OCI-M2 (cell line): ENCODE measurements at regions not wholly inside any gene's neighbourhood (a gene's known extent, or its start where the extent isn't known, plus 50 kb on each side); places are given as distances from the start of the nearest gene placed in this dataset.

Experiments
- DNase-seq: peaks from one replicate; lab custom pipeline; 2025; ENCODE audit not compliant: unreplicated experiment; lab: John Stamatoyannopoulos, UW

GRCh38 chr4:160795216-160795615 is 1368.6 kb downstream of the FSTL5 start:
- DNase-seq = no peak

- no peak for DNase-seq
Measured at GRCh38 chr4:160808174-160808573, 1355.6 kb downstream of the FSTL5 start.

- DNase-seq = no peak
Measured at GRCh38 chr4:160809576-160809975, 1354.2 kb downstream of the FSTL5 start.

GRCh38 chr4:160810424-160810823 is 1353.4 kb downstream of the FSTL5 start:
- no peak for DNase-seq

GRCh38 chr4:160810941-160811340 is 1352.9 kb downstream of the FSTL5 start:
- no peak for DNase-seq

GRCh38 chr4:160811956-160812355 is 1351.8 kb downstream of the FSTL5 start:
- DNase-seq = no peak

- no peak for DNase-seq
Measured at GRCh38 chr4:160814726-160815125, 1349.1 kb downstream of the FSTL5 start.

GRCh38 chr4:160818571-160818970 is 1345.2 kb downstream of the FSTL5 start:
- no peak for DNase-seq

- DNase-seq = no peak
Measured at GRCh38 chr4:160819791-160820190, 1344.0 kb downstream of the FSTL5 start.

- DNase-seq = no peak
Measured at GRCh38 chr4:160824481-160824880, 1339.3 kb downstream of the FSTL5 start.

GRCh38 chr4:160825644-160826338 is 1338.0 kb downstream of the FSTL5 start:
- no peak for DNase-seq

GRCh38 chr4:160826339-160826679 is 1337.5 kb downstream of the FSTL5 start:
- DNase-seq = no peak

- DNase-seq = no peak
Measured at GRCh38 chr4:160831165-160831922, 1332.5 kb downstream of the FSTL5 start.

GRCh38 chr4:160835789-160836188 is 1328.0 kb downstream of the FSTL5 start:
- no peak for DNase-seq

- no peak for DNase-seq
Measured at GRCh38 chr4:160836431-160836830, 1327.4 kb downstream of the FSTL5 start.

- DNase-seq = no peak
Measured at GRCh38 chr4:160846121-160846520, 1317.7 kb downstream of the FSTL5 start.

- DNase-seq = no peak
Measured at GRCh38 chr4:160847228-160847627, 1316.6 kb downstream of the FSTL5 start.

GRCh38 chr4:160848489-160848888 is 1315.3 kb downstream of the FSTL5 start:
- no peak for DNase-seq

- DNase-seq = no peak
Measured at GRCh38 chr4:160848901-160849760, 1314.7 kb downstream of the FSTL5 start.

GRCh38 chr4:160864253-160864652 is 1299.5 kb downstream of the FSTL5 start:
- no peak for DNase-seq

GRCh38 chr4:160869899-160870298 is 1293.9 kb downstream of the FSTL5 start:
- DNase-seq = no peak

- DNase-seq = no peak
Measured at GRCh38 chr4:160872491-160872890, 1291.3 kb downstream of the FSTL5 start.
